B cell (primary cell): ENCODE measurements at regions not wholly inside any gene's neighbourhood (a gene's known extent, or its start where the extent isn't known, plus 50 kb on each side); places are given as distances from the start of the nearest gene placed in this dataset.

Source experiments
- ATAC-seq: fragments of 200-7000 bp; cut with Tn5 transposase; one replicate; pipeline ENCODE4 v1.10.0; 2021; ENCODE audit warnings: low read depth, mild to moderate bottlenecking, moderate number of reproducible peaks, moderate library complexity
- CTCF ChIA-PET: fragments of 350-600 bp; sonication (Branson Sonifier 250); formaldehyde crosslinking; loops from one replicate; lab custom pipeline; 2021; ENCODE audit warnings: antibody characterized with exemption, inconsistent platforms; lab: Charles Lee
- POLR2A ChIA-PET: fragments of 350-600 bp; sonication (Branson Sonifier 250); formaldehyde crosslinking; loops from one replicate; lab custom pipeline; 2021; ENCODE audit warnings: antibody characterized with exemption; lab: Charles Lee
- DNase-seq: peaks from one replicate; pipeline ENCODE4 v3.0.0; 2013
- H2AFZ ChIP-seq: 2 replicates; pipeline ENCODE4 v1.6.1; 2012; ENCODE audit warnings: mild to moderate bottlenecking, low read depth, low read length; ENCODE audit not compliant: insufficient read depth, poor library complexity, severe bottlenecking
- H3K27ac ChIP-seq, 2 donors: 1 replicate in 1 of 2; 2 replicates in 1 of 2; pipeline ENCODE4 v1.5.1; 2012 to 2013; ENCODE audit warnings: low read length in 2 of 2, mild to moderate bottlenecking in 2 of 2, moderate library complexity in 1 of 2
- H3K27me3 ChIP-seq, 4 experiments: fragments of 200-600 bp in 1 of 4; sonication (generic) in 1 of 4; replicated peaks in 1 of 4; 1 replicate in 2 of 4; 2 replicates in 2 of 4; pipeline versions ENCODE4 v1.6.1 to v1.7.0; 2013 to 2016; ENCODE audit warnings: low read length in 3 of 4, mild to moderate bottlenecking in 2 of 4, mixed read lengths in 1 of 4, moderate library complexity in 1 of 4; ENCODE audit not compliant: insufficient read depth in 4 of 4, control insufficient read depth in 3 of 4; ENCODE audit errors: control extremely low read depth in 1 of 4
- H3K36me3 ChIP-seq, 2 experiments: replicated peaks in 1 of 2; 1 replicate in 1 of 2; 2 replicates in 1 of 2; pipeline versions ENCODE4 v1.6.1 to v1.7.1; 2013; ENCODE audit warnings: low read length in 1 of 2; ENCODE audit not compliant: insufficient read depth in 2 of 2, control insufficient read depth in 1 of 2; ENCODE audit errors: control extremely low read depth in 1 of 2, extremely low read depth in 1 of 2
- H3K4me1 ChIP-seq, 2 donors: fragments of 200-600 bp in 1 of 2; sonication (generic) in 1 of 2; 1 replicate in 1 of 2; 2 replicates in 1 of 2; pipeline versions ENCODE4 v1.5.1 to v1.6.1; 2013 to 2017; ENCODE audit warnings: low read length in 2 of 2; ENCODE audit not compliant: control insufficient read depth in 2 of 2, insufficient read depth in 2 of 2
- H3K4me2 ChIP-seq: replicated peaks from 2 replicates; pipeline ENCODE3; 2012; ENCODE audit warnings: mild to moderate bottlenecking, low read depth, low read length; ENCODE audit not compliant: poor library complexity, severe bottlenecking
- H3K4me3 ChIP-seq, 5 experiments: fragments of 200-600 bp in 1 of 5; sonication (generic) in 1 of 5; 1 replicate in 3 of 5; 2 replicates in 2 of 5; pipeline versions ENCODE4 v1.5.1 to v1.7.0; 2011 to 2016; ENCODE audit warnings: low read length in 4 of 5, mild to moderate bottlenecking in 4 of 5, low read depth in 2 of 5, control low read depth in 1 of 5, moderate library complexity in 1 of 5; ENCODE audit not compliant: insufficient read depth in 1 of 5; ENCODE audit errors: control extremely low read depth in 1 of 5, extremely low read depth in 1 of 5
- H3K79me2 ChIP-seq: fragments of 200-600 bp; sonication (generic); one replicate; pipeline ENCODE4 v1.6.0; 2016; ENCODE audit warnings: low read length; ENCODE audit not compliant: control insufficient read depth, insufficient read depth
- H3K9ac ChIP-seq: fragments of 200-600 bp; sonication (generic); 2 replicates; pipeline ENCODE4 v1.6.1; 2017; ENCODE audit warnings: mild to moderate bottlenecking, low read length, moderate library complexity
- H3K9me3 ChIP-seq, 3 donors: one replicate each; pipeline versions ENCODE4 v1.6.1 to v1.7.1; 2013; ENCODE audit warnings: low read length in 2 of 3; ENCODE audit not compliant: control insufficient read depth in 2 of 3, insufficient read depth in 1 of 3; ENCODE audit errors: control extremely low read depth in 1 of 3
- H4K20me1 ChIP-seq: 2 replicates; pipeline ENCODE4 v1.6.0; 2012; ENCODE audit warnings: mild to moderate bottlenecking, low read length; ENCODE audit not compliant: insufficient read depth, control insufficient read depth, poor library complexity, severe bottlenecking
- H3K27ac Mint-ChIP-seq: one replicate; pipeline ENCODE4 v1.8.0; 2021; ENCODE audit warnings: mixed read lengths
- H3K27me3 Mint-ChIP-seq: one replicate; pipeline ENCODE4 v1.8.0; 2021; ENCODE audit warnings: mixed read lengths
- H3K4me1 Mint-ChIP-seq: one replicate; pipeline ENCODE4 v1.8.0; 2021; ENCODE audit warnings: mixed read lengths
- H3K4me3 Mint-ChIP-seq: one replicate; pipeline ENCODE4 v1.8.0; 2021; ENCODE audit warnings: mixed read lengths
- H3K9me3 Mint-ChIP-seq: one replicate; pipeline ENCODE4 v1.8.0; 2022; ENCODE audit warnings: mixed read lengths; ENCODE audit not compliant: insufficient read depth
- EZH2 ChIP-seq: IDR thresholded peaks from 2 replicates; pipeline ENCODE4 v1.6.1; 2012; ENCODE audit warnings: borderline replicate concordance, low read depth, mild to moderate bottlenecking, moderate library complexity, low read length; ENCODE audit not compliant: insufficient read depth, poor library complexity, severe bottlenecking
- WGBS: methylation state at CpG from one replicate; pipeline ENCODE4 v1.1.5; 2013; ENCODE audit warnings: missing lambda C conversion rate; ENCODE audit not compliant: insufficient coverage; 5-methylcytosine and 5-hydroxymethylcytosine counted together
- intact Hi-C: fragments of 100-400 bp; cut with micrococcal nuclease; formaldehyde crosslinking; loops from one replicate; pipeline ENCODE4 v1.10.0; 2022
- TF ChIP-seq, protein P1 (sequence below): fragments of 200-600 bp; IDR thresholded peaks from one replicate; pipeline ENCODE4 v1.8.0; 2022; ENCODE audit warnings: antibody characterized with exemption, mild to moderate bottlenecking

DNA sequence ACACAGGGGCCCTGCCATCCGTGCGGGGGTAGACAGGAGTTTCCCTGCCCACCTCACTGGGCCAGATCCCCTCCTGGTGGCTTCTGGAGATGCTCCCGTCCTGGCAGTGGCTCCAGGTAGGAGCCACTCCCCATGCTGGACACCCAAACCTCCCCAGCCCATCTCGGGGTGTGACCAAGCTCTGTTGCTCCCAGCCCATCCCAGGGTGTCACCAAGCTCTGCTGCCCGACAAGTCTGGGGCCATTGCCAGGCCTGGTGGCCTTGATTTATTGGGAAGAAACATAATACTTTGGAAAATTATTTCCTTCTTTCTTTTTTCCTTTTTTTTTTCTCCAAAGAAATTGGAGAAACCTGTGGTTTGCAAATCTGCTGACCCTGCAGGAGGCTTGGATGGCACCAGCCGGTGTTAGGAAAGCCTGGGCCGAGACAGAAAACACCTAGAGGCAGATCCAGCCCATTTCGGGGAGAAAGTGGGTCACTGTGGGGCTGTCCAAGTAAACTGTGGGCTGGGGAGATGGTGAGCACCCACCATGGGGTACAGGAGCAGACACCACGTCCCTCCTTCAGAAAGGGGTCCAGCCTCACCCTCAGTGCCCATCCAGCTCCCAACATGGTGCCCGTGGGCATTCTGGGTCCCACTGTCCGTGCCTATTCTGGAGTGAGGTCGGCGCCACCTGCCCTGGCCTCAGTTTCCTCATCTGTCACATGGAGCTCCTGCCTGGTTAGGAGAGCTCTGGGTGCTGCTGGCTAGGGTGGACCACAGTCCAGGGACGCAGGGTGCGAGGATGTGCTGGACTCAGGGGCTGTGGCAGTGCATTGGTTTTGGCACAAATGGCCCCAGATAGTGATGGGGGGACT is 59.4 kb upstream of the ADRA2C start:
- Histone ChIP-seq H2AFZ (no peak overlapping the region), H3K4me1 (no peaks in the 10 kb centered on the region), H4K20me1 (no peaks in the 10 kb centered on the region), H3K4me2 (no peak overlapping the region), H3K27me3 (peaks cover 0 to 2% (median 0%) of the 10 kb centered on the region in 4 experiments), H3K36me3 (no peaks in the 10 kb centered on the region), H3K27ac (no peak overlapping the region), H3K79me2 (no peaks in the 10 kb centered on the region), H3K4me3 (no peak overlapping the region), H3K9ac (no peak overlapping the region), H3K9me3 (no peaks in the 10 kb centered on the region)
- no peak for DNase-seq
- 86% methylated on average over 13 of the region's 15 CpGs for WGBS
- H3K27ac Mint-ChIP-seq: no peak overlapping the region
- ChIA-PET CTCF (no interaction called here), POLR2A (no interaction called here)
- ATAC-seq: no peak
- no peak overlapping the region for H3K4me3 Mint-ChIP-seq
- H3K4me1 Mint-ChIP-seq: no peaks in the 10 kb centered on the region
- no peak for TF ChIP-seq EZH2
- no peaks in the 10 kb centered on the region for H3K9me3 Mint-ChIP-seq
- intact Hi-C loops: no loop called here
- peaks cover 11% of the 10 kb centered on the region for H3K27me3 Mint-ChIP-seq

DNA sequence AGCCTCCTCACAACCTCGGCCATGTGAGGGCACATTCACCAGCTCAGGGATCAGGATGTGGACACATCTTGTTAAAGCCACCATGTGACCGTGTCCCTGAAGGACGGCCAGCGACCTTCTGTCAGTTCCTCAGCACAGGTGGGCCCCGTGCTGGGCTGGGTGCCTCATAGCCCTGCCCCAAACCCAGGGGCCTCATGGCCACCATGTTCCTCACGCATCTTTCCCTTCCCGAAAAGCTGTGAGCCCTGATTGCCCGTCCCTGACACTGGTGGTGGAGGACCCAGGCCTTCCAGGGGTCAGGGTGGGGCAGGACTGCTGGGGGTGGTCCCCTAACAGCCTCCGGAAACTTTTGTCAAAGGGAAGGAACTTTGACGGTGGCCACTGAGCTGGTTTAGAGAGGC is 60.1 kb upstream of the ADRA2C start:
- Histone ChIP-seq H3K27me3 (peaks cover 0 to 7% (median 0%) of the 10 kb centered on the region in 4 experiments), H3K9ac (no peak overlapping the region), H3K9me3 (no peaks in the 10 kb centered on the region), H2AFZ (no peak overlapping the region), H3K4me1 (no peaks in the 10 kb centered on the region), H3K27ac (no peak overlapping the region), H3K79me2 (no peaks in the 10 kb centered on the region), H4K20me1 (no peaks in the 10 kb centered on the region), H3K36me3 (no peaks in the 10 kb centered on the region), H3K4me3 (no peak overlapping the region), H3K4me2 (no peak overlapping the region)
- H3K4me1 Mint-ChIP-seq: no peaks in the 10 kb centered on the region
- WGBS: 86% methylated on average over 10 of the region's 10 CpGs
- no peaks in the 10 kb centered on the region for H3K9me3 Mint-ChIP-seq
- no peak for ATAC-seq
- intact Hi-C loops: no loop called here
- CTCF ChIA-PET: no interaction called here
- peaks cover 11% of the 10 kb centered on the region for H3K27me3 Mint-ChIP-seq
- no peak for DNase-seq
- TF ChIP-seq, protein P1, sequence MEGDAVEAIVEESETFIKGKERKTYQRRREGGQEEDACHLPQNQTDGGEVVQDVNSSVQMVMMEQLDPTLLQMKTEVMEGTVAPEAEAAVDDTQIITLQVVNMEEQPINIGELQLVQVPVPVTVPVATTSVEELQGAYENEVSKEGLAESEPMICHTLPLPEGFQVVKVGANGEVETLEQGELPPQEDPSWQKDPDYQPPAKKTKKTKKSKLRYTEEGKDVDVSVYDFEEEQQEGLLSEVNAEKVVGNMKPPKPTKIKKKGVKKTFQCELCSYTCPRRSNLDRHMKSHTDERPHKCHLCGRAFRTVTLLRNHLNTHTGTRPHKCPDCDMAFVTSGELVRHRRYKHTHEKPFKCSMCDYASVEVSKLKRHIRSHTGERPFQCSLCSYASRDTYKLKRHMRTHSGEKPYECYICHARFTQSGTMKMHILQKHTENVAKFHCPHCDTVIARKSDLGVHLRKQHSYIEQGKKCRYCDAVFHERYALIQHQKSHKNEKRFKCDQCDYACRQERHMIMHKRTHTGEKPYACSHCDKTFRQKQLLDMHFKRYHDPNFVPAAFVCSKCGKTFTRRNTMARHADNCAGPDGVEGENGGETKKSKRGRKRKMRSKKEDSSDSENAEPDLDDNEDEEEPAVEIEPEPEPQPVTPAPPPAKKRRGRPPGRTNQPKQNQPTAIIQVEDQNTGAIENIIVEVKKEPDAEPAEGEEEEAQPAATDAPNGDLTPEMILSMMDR: no peak
- no peak for TF ChIP-seq EZH2
- H3K27ac Mint-ChIP-seq: no peak overlapping the region
- POLR2A ChIA-PET: no interaction called here
- no peak overlapping the region for H3K4me3 Mint-ChIP-seq
